HG03039 (cell line): ENCODE measurements at regions not wholly inside any gene's neighbourhood (a gene's known extent, or its start where the extent isn't known, plus 50 kb on each side); places are given as distances from the start of the nearest gene placed in this dataset.

Experiments
- ATAC-seq: cut with Tn5 transposase; IDR thresholded peaks from one replicate; pipeline ENCODE4 v1.9.1; 2021; ENCODE audit warnings: mild to moderate bottlenecking, moderate library complexity; ENCODE audit not compliant: unreplicated experiment

- ATAC-seq = no peak
Measured at GRCh38 chr1:175829845-175830244, 86.5 kb upstream of the TNR start.

DNA sequence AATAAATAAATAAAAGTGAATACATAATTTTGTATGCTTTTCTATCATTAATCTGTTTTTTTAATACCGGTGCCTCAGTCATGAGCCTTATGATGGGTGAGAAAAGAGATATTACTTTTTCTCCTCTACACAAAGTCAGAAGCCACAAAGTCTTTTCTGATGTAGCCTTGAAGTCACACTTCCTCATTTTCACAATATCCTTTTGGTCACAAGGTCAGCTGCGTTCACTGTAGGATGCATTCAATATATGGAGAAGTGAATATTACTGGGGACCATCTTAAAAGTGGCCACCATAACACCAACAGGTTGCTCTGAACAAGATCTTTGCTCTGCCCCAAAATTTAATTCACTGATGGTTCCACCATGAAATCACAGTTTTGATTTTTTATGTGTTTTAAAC lies 83.3 kb upstream of the TNR start:
- no peak for ATAC-seq

GRCh38 chr1:175824079-175824478 lies 80.7 kb upstream of the TNR start:
- ATAC-seq = no peak

DNA sequence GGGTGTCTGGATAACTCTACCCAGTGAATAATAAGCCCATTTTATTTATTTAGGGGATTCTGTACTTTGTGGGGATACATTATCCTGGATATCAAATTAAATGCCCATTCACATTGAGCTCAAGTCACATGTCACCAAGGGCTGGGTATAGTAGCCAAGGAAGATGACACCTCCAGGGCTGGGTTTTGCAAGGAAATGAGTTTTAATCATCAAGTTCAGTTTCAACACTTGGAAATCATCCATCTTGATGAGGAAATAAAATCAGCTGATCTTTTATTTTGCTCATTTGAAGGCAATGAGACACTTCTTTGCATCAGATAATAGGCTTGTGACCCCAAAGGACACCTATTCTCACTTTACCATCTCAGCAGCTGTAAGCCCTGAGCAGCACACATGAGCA lies 80.0 kb upstream of the TNR start:
- ATAC-seq = no peak

DNA sequence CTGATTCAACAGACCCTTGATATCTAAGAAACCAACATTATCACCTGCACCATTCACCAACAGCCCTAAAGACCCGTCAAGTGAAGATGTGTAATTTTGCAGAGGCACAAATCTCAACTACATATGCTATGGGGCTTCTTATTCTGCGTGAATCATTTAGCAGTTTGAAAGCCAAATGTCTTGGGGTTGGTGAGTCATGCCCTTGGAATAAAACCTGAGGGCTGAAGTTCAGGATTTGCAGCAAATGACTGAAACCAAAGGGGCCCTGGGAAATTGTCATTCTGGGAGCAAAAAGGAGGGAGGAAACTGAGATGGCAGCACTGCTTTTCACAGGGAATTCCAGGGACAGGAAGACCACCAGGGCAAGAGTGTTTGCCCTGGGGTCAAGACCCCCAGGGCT lies 79.2 kb upstream of the TNR start:
- no peak for ATAC-seq

DNA sequence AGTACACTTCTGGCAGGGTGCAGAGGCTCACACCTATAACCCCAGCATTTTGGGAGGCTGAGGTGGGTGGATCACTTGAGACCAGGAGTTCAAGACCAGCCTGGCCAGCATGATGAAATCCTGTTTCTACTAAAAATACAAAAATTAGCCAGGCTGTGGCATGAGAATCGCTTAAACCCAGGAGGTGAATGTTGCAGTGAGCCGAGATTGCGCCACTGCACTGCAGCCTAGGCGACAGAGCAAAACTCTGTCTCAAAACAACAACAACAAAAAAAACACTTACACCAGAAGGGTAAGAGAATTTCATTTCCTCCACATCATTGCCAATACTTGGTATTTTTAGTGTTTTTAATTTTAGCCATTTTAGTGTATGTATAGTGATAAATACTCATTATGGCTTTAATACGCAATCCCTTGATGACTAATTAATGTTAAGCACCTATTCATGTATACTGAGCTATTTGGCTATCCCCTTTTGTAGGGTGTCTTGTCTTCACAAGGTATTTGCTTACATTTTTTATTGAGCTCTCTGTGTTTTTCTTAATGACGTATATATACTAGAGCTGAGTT lies 77.1 kb upstream of the TNR start:
- no peak for ATAC-seq

DNA sequence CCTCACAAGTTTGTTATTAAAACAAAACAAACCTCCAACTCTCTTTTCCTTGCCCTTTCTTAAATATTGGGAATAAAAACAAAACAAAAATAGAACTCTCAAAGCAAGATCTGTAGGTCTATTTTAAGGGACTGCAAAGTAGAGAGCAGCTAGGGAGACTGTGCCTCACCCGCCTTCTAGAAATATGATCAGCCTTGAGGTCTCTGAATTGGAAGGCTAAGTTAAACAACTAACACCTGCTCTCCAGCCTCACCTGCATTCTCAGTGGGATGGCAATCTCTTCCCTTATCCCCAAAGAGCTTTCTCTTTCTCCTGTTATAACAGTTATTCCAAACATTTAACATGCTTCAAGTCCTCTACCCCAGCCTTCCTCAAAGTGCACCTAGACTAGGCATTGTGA lies 75.5 kb upstream of the TNR start:
- ATAC-seq = no peak

- ATAC-seq = no peak
Measured at GRCh38 chr1:175817445-175817844, 74.0 kb upstream of the TNR start.

GRCh38 chr1:175814885-175815284 lies 71.5 kb upstream of the TNR start:
- no peak for ATAC-seq

DNA sequence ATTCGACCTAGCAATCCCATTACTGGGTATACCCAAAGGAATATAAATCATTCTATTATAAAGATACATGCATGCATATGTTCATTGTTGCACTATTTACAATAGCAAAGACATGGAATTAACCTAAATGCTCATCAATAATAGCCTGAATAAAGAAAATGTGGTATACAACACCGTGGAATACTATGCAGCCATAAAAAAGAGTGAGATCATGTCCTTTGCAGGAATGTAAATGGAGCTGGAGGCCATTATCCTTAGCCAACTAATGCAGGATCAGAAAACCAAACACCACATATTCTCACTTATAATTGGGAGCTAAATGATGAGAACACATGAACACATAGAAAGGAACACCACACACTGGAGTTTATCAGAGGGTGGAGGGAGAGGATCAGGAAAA lies 69.5 kb upstream of the TNR start:
- ATAC-seq = no peak

DNA sequence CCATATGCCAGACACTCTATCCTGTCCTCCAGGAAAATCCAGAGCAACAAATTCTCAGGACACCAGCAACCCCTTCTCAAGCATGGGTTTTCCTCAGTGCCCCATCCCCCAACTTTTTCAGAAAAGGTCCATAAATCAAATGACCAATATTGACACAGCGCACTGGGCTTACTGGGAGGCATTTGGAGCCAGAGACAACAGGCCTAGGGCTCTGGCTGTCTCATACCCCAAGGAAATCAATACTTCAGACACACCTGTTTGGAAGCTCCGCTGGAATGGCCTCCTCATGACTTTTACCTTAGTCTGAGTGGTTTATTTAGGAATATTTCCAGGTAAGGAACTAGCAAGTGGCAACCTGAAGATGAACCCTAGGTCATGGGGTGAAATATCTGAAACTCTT lies 66.9 kb upstream of the TNR start:
- no peak for ATAC-seq

GRCh38 chr1:175808999-175809398 lies 65.6 kb upstream of the TNR start:
- ATAC-seq = no peak

DNA sequence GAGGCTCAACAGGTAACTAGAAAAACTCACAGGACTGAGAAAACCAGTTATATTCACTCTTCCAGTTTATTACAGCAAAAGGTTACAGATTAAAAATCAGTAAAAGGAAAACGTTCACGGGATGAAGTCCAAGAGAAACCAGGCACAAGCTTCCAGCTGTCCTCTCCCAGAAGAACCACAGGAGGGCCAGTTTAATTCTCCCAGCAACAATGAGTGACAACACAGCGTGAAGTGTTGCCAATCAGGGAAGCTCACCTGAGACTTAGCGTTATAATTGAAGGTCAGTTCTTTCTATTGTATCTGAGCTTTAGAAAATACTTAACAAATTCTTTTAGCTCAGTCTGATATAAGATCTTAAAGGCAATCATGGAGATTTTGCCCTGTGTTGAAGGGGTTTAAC lies 65.2 kb upstream of the TNR start:
- ATAC-seq = no peak

DNA sequence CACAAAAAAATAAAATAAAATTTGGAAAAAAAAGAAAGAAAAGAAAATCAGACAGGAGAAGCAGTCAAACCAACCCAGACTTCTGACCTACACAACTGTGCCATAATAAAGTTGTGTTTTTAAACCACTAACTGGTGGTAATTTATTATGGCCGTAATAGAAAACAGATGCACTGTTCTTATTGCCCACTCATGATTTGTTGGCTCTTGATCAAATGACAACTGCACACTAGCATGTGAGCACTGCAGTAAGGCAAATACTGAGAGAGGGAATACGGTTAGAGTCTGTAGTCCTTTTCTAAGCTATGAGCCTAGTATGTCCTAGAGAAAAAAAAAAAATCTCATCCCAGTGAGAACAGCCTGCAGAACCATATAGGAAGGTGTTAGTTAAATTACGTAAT lies 61.2 kb upstream of the TNR start:
- ATAC-seq = no peak

DNA sequence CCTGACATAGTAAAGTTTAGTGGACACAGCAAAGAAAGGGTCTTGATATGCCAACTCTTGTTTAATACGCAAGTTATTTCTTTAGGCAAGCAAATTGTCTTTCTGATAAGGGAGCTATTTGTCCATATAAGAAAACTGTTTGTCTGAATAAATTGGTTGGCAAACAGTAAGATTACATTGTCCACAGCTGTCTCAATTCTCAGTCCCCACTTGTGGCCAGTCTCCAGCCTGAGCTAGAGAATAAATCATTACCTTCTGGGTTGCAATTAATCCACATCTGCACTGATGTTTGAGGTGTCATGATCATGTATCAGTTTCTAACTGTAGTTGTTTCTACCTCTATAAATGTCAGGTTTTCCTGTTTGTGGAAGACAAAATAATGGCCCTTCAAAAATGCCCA lies 60.0 kb upstream of the TNR start:
- no peak for ATAC-seq

GRCh38 chr1:175802407-175803123 lies 59.2 kb upstream of the TNR start:
- no peak for ATAC-seq

- ATAC-seq = no peak
Measured at GRCh38 chr1:175801979-175802378, 58.6 kb upstream of the TNR start.

- ATAC-seq = no peak
Measured at GRCh38 chr1:175797576-175797975, 54.2 kb upstream of the TNR start.

DNA sequence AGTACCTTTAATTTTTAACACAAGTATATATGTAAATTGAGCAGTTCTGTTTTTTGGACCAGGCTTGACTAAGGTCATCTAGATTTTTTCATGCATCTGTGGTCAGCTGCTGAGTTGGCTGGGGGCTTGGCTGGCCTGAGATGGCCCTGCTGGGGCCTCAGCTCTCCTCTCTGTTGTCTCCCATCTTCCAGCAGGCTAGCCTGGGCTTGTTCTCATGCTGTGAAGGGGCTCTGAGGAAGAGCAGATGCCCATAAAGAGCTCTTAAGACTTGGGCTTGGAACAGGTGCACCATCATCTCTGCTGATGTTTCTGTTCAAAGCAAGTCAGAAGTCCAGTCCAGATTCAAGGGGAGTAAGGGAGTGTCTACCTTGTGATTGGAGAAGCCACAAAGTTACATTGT lies 51.2 kb upstream of the TNR start:
- no peak for ATAC-seq

- ATAC-seq = no peak
Measured at GRCh38 chr1:175793617-175794016, 50.2 kb upstream of the TNR start.
